ENCODE measurements at regions not wholly inside any gene's neighbourhood (a gene's known extent, or its start where the extent isn't known, plus 50 kb on each side); places are given as distances from the start of the nearest gene placed in this dataset. TPM values are rescaled to one million over a fixed set of nuclear protein-coding genes. Genes with fewer than 3 reads are reported as not detected.

Small RNAs in the stretch of these regions (small RNA-seq; reads per million reads assigned to genes)
- not detected for gene FO393413.1
- gene RNU7-65P = not detected

All from frontal cortex (tissue), 1 donor.